ENCODE measurements at regions not wholly inside any gene's neighbourhood (a gene's known extent, or its start where the extent isn't known, plus 50 kb on each side); places are given as distances from the start of the nearest gene placed in this dataset.

DNA sequence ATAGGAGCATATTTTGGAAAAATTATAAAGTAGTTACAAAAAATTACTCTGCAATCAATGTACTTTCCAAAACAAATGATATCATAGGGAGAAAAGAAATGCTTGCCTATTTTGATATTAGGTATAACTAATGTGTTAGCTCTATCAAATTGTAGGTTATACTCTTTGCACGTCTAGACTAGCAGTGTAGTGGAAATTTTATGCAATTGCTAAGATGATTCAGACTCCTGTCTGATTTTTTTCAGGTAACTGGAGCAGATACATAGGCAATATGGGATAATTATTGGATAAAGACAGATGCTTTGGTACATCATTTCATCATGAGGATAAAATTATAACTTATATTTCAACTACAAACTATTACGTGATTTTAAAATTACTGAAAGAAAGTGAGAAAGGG, 918.3 kb downstream of the EPHA4 start:
- TF ChIP-seq, protein P1, sequence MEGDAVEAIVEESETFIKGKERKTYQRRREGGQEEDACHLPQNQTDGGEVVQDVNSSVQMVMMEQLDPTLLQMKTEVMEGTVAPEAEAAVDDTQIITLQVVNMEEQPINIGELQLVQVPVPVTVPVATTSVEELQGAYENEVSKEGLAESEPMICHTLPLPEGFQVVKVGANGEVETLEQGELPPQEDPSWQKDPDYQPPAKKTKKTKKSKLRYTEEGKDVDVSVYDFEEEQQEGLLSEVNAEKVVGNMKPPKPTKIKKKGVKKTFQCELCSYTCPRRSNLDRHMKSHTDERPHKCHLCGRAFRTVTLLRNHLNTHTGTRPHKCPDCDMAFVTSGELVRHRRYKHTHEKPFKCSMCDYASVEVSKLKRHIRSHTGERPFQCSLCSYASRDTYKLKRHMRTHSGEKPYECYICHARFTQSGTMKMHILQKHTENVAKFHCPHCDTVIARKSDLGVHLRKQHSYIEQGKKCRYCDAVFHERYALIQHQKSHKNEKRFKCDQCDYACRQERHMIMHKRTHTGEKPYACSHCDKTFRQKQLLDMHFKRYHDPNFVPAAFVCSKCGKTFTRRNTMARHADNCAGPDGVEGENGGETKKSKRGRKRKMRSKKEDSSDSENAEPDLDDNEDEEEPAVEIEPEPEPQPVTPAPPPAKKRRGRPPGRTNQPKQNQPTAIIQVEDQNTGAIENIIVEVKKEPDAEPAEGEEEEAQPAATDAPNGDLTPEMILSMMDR (IDR thresholded peaks at IDR 0.05; ENCODE audit: low read depth, low read length, missing control alignments): no peak
- DNase-seq (ENCODE audit: extremely low read depth, low read depth): no peak

DNA sequence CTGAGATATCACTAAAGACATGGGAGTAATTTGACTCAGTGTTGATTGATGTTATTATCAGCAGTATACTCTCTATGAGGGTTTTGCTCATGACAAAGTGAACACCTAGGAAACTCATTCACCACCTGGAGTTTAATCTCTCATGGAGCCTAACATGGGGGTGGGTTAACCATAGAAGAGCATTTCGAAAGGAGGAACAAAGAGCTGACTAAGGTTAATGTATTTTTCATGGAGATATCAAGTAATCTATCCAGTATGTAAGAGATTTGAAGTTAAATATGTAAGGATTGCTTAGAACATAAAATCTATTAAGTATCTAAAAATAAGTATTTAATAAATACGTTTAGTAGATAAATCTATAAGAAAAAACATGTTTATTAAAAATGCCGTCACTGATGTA, 917.8 kb downstream of the EPHA4 start:
- DNase-seq (ENCODE audit: extremely low read depth, low read depth): no peak
- no peak overlapping the region for H3K4me3 ChIP-seq (replicated peaks; ENCODE audit: low read depth, low read length)

More for the DNA sequence above, 918.3 kb downstream of the EPHA4 start:
- no peak overlapping the region for H3K4me3 ChIP-seq (replicated peaks; ENCODE audit: low read depth, low read length)

DNA sequence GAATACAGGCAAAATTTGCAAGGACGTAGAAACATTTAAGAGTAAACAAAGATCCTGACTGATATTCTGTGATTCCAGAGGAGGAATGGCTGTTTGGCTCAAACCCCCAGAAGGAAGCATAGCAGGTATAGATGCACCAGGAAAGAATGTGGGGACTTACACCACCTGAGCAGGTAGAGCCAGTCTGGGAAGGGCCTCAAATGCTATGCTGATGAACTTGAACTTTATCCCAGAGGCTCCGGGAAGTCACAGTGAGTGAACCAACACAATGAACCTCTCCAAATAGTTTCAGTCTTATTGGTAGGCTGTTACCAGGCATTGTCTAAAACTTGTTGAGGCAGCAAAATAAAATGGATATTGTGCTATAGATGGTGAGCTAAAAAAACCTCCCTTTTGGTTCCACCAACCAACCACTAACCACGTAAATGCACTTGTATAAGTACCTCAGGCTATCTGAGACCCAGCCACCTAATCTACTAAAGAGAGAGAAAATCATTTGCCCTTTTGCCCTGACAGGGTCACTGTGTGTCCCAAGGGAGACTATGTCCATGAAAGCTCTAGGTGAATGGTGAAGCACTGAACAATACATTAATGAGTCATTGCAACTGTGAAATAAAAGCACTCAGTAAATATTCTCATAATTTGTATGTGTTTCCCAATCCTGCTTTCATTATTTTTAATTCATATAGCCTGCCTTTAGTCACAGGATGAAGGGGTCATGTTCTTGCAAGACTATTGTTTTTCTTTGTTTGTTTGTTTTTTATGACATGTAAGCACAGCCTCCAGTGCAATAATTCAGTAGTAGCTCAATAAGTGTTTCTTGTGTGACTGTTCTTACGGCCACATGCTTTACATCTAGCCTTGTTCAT, 911.6 kb downstream of the EPHA4 start:
- DNase-seq (ENCODE audit: extremely low read depth, low read depth): no peak
- TF ChIP-seq, protein P1 (IDR thresholded peaks at IDR 0.05; ENCODE audit: low read depth, low read length, missing control alignments): no peak
- H3K4me3 ChIP-seq (replicated peaks; ENCODE audit: low read depth, low read length): no peak overlapping the region

More for the DNA sequence above, 917.8 kb downstream of the EPHA4 start:
- TF ChIP-seq, protein P1 (IDR thresholded peaks at IDR 0.05; ENCODE audit: low read depth, low read length, missing control alignments): no peak

DNA sequence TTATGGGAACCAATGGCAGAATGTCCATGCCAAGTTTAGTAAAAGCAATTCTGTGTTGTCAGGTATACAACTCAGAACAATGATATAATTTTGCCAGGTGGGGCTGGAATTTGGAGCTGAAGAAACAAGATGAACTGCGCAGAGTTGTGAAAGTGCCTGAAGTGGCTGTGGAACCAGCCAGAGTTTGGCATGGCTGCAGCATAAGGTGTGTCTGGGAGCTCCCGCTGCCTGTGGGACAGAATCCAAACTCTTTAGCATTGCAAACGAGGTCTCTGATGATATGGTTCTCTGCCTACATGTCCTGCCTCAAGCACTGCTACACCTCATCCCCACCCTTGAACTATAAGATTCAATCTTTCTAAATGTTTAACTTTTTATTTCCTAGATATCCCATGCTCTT, 909.7 kb downstream of the EPHA4 start:
- TF ChIP-seq, protein P1 (IDR thresholded peaks at IDR 0.05; ENCODE audit: low read depth, low read length, missing control alignments): no peak
- no peak for DNase-seq (ENCODE audit: extremely low read depth, low read depth)

DNA sequence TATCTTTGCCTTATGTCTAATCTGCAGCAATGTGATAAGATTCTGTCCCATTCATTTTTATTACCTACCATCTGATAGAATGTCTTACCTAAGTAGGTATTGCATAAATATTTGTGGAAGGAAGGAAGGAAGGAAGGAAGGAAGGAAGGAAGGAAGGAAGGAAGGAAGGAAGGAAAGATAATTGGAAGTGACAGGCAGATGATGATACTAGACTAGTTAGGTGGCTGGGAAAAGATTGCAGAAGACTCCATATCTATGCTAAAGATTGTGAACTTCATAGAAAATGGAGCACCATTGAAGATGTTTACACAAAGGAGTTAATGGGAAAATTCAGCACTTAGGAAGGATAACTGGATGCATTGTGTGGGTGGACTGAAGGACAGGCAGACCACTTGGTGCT, 909.0 kb downstream of the EPHA4 start:
- H3K4me3 ChIP-seq (replicated peaks; ENCODE audit: low read depth, low read length): no peak overlapping the region
- no peak for DNase-seq (ENCODE audit: extremely low read depth, low read depth)
- TF ChIP-seq, protein P1 (IDR thresholded peaks at IDR 0.05; ENCODE audit: low read depth, low read length, missing control alignments): no peak

More for the DNA sequence above, 909.7 kb downstream of the EPHA4 start:
- H3K4me3 ChIP-seq (replicated peaks; ENCODE audit: low read depth, low read length): no peak overlapping the region

DNA sequence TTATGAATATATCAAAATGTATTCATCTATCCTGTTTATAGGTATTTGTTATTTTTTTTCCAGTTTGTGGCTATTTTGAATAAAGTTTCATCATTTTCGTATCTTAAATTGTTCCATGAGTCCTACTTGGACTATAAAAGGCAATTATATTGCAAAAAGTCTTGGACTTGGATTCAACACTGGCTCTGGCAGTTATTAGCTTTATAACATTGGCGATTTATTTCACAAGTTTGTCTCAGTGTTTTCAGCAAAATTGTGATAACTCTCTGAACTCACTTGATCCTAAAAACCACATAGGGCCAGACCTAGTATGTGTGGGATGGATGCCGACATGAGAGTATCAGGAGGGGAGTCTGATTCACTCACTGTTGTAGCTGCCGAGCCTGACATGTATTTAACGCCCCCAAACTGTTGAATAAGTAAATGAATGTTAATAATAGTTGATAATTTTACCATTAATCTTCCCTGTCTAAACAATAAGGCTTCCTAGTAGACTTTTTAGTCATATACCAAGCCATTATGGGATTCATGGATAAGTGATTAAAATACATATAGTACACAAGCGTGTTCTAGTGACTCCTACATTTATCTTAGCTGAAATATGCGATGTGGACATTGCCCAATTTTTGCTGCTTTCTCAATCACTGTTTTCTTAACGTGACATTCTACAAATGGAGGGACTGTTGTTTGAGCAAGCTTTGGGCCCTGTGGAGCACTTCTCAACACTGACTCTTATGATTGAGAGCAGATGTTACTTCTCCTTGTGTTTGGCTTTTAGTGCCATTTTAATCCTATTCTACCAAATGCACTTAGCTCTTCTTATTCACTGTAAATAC, 907.6 kb downstream of the EPHA4 start:
- no peak overlapping the region for H3K4me3 ChIP-seq (replicated peaks; ENCODE audit: low read depth, low read length)
- DNase-seq (ENCODE audit: extremely low read depth, low read depth): no peak
- TF ChIP-seq, protein P1 (IDR thresholded peaks at IDR 0.05; ENCODE audit: low read depth, low read length, missing control alignments): no peak

Measured in HFF-Myc (cell line).